GM13977 (cell line): ENCODE measurements at regions not wholly inside any gene's neighbourhood (a gene's known extent, or its start where the extent isn't known, plus 50 kb on each side); places are given as distances from the start of the nearest gene placed in this dataset.

Source experiments
- DNase-seq: peaks from one replicate; pipeline ENCODE4 v3.0.0; 2012; ENCODE audit warnings: low spot score
- CTCF ChIP-seq: IDR thresholded peaks from 2 replicates; pipeline ENCODE4 v1.5.1; 2012; ENCODE audit warnings: mild to moderate bottlenecking, control low read depth; ENCODE audit not compliant: insufficient read depth; ENCODE audit errors: extremely low read depth, missing control alignments
- in situ Hi-C: fragments of 300-500 bp; cut with MboI; formaldehyde crosslinking; loops from one replicate; pipeline ENCODE4 v1.12.0; 2022; ENCODE audit warnings: low sequenced_read_pairs, low pct_unique_long_range_greater_than_20kb, mixed read lengths, inconsistent platforms; ENCODE audit not compliant: unreplicated experiment

GRCh38 chr1:38242506-38242905, 195.9 kb upstream of the POU3F1 start:
- TF ChIP-seq CTCF, result no peak
- in situ Hi-C loops, result no loop called here
- no peak for DNase-seq

DNA sequence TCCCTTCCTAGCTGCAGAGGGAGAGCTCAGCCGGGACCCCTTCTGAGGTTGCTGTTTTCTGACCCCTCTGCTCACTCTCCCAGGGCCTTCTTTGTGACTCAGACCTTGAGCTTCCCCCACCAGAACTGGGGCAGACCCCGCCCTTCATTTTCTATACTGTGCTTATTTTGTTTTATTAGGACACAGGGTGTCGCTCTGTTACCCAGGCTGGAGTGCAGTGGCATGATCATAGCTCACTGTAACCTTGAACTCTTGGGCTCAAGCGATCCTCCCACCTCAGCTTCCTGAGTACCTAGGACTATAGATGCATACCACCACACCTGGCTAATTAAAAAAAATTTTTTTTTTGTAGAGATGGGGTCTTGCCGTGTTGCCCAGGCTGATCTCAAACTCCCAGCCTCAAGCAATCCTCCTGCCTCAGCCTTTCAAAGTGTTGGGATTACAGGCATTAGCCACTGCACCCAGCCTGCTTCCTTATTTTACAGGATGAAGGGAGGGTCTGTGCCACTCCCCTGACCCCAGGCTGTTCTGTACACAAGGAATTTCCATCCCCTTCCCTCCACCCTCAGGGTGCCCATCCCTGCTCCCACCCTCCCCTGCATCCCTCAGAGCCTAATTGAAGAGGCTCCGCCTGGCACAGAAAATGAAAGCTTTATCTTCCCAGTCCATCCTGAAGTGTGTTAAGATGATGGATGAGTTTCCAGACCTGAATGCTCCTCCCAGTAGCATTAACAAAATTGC, 195.2 kb upstream of the POU3F1 start:
- DNase-seq, result no peak
- in situ Hi-C loops, result no loop called here
- no peak for TF ChIP-seq CTCF

DNA sequence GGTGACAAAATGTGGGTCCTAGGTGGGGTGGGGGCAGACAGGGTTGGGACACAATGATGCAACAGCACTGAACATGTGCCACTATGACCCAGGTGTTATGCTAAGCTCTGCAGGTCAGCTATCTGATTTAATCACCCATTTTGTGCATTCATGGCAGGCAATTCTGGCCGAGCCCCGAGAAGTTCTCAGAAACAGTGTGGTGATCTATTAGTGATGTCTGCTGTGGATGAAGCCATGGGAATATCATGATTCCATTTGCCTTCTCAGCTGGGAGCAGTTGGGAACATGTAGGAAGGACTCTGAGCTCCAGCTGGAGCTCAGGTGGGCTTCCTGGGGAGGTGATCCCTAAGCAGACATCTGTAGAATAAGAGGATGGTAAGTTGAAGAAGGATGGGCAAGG, 194.0 kb upstream of the POU3F1 start:
- no peak for TF ChIP-seq CTCF
- in situ Hi-C loops, result no loop called here

DNA sequence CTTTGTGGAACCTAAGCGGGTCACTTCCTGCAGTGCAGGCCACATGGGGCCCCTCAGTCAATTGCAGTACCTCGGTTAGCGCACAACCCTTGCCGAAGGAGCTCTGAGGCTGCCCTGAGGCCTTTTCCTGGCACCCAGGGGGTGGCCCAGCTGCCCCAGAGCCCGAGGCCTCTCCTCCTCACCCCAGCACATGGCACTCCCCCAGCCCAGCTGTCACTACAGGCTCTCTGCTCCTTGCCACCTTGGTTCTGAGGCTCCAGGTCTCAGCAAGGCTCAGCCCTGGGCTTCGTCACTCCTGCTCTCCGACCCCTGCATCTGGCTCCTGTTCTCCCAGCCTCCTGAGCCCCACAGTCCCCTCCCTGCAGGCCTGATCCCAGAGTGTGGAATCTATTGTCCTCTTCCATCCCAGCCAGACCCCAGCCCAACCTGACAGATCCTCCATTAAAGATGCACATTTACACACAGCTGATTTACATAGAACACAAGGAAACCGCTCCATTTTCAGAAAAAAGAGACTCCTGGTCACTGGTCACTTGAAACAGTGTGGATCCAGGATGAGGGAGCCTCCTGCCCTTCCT, 192.8 kb upstream of the POU3F1 start:
- in situ Hi-C loops, result no loop called here
- TF ChIP-seq CTCF, result no peak
- no peak for DNase-seq

More for the DNA sequence above, 194.0 kb upstream of the POU3F1 start:
- no peak for DNase-seq

DNA sequence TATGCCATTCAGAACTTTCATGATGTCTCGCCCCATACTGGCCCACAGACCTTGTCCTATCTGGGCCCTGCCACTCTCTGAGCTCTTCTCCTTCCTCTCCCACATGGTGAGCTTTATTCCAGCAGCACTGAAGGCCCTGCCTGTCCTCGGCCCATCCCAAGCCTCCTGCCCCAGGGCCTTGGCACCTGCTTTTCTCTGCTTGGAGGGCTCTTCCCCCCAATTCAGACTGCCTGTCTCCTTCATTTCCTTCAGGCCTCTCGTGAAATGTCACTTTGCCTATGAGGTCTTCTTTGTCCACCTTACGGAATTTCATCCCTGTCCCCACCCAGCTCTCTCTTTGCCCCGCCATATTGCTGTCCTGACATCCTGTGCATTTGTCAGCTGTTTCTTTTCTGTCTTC, 191.7 kb upstream of the POU3F1 start:
- no peak for TF ChIP-seq CTCF
- in situ Hi-C loops, result no loop called here
- no peak for DNase-seq

GRCh38 chr1:38235705-38236104, 189.1 kb upstream of the POU3F1 start:
- no peak for DNase-seq

More at GRCh38 chr1:38235705-38236104, 189.1 kb upstream of the POU3F1 start:
- in situ Hi-C loops, result no loop called here
- TF ChIP-seq CTCF, result no peak
